Neural crest cell (in vitro differentiated cells): ENCODE measurements at regions not wholly inside any gene's neighbourhood (a gene's known extent, or its start where the extent isn't known, plus 50 kb on each side); places are given as distances from the start of the nearest gene placed in this dataset.

Experiments used
- DNase-seq: peaks from one replicate; pipeline ENCODE4 v3.0.0; 2021; ENCODE audit warnings: low read depth, mixed read lengths, low spot score
- H3K27ac Mint-ChIP-seq: one replicate; pipeline ENCODE4 v1.8.0; 2021; ENCODE audit warnings: mild to moderate bottlenecking, mixed read lengths; ENCODE audit not compliant: unreplicated experiment
- H3K27me3 Mint-ChIP-seq: 2 replicates; pipeline ENCODE4 v1.8.0; 2021; ENCODE audit warnings: low read depth, mild to moderate bottlenecking, mixed read lengths
- H3K36me3 Mint-ChIP-seq: 2 replicates; pipeline ENCODE4 v1.8.0; 2021; ENCODE audit warnings: low read depth, mild to moderate bottlenecking, mixed read lengths
- H3K4me1 Mint-ChIP-seq: 2 replicates; pipeline ENCODE4 v1.8.0; 2021; ENCODE audit warnings: mixed read lengths
- H3K4me3 Mint-ChIP-seq: one replicate; pipeline ENCODE4 v1.8.0; 2021; ENCODE audit warnings: mild to moderate bottlenecking, mixed read lengths
- H3K9me3 Mint-ChIP-seq: 2 replicates; pipeline ENCODE4 v1.8.0; 2021; ENCODE audit warnings: mixed read lengths
- CTCF ChIP-seq: fragments of 200-600 bp; sonication (generic); conservative IDR thresholded peaks from 2 replicates; pipeline ENCODE4 v1.5.0; 2021; ENCODE audit warnings: antibody characterized with exemption, mild to moderate bottlenecking

- Mint-ChIP-seq H3K27ac (no peak overlapping the region), H3K4me3 (no peak overlapping the region), H3K36me3 (no peaks in the 10 kb centered on the region), H3K4me1 (peaks cover 10% of the 10 kb centered on the region), H3K27me3 (peaks cover 17% of the 10 kb centered on the region), H3K9me3 (no peaks in the 10 kb centered on the region)
- no peak for DNase-seq
- TF ChIP-seq CTCF = no peak
Observed at GRCh38 chr20:58056921-58057686, 171.3 kb downstream of the ANKRD60 start.

GRCh38 chr20:58056021-58056591 lies 172.3 kb downstream of the ANKRD60 start:
- TF ChIP-seq CTCF = no peak
- peaks cover 20% of the 10 kb centered on the region for H3K27me3 Mint-ChIP-seq
- H3K4me1 Mint-ChIP-seq = peaks cover 10% of the 10 kb centered on the region
- H3K27ac Mint-ChIP-seq = no peak overlapping the region
- no peak overlapping the region for H3K4me3 Mint-ChIP-seq
- H3K9me3 Mint-ChIP-seq = peaks cover 4% of the 10 kb centered on the region
- DNase-seq = no peak
- no peaks in the 10 kb centered on the region for H3K36me3 Mint-ChIP-seq

- H3K27me3 Mint-ChIP-seq = peaks cover 24% of the 10 kb centered on the region
Observed at GRCh38 chr20:58054780-58055373, 173.6 kb downstream of the ANKRD60 start.

GRCh38 chr20:58054082-58054779 lies 174.2 kb downstream of the ANKRD60 start:
- no peak for TF ChIP-seq CTCF
- DNase-seq = no peak
- peaks cover 21% of the 10 kb centered on the region for H3K27me3 Mint-ChIP-seq
- H3K4me3 Mint-ChIP-seq = no peak overlapping the region
- no peak overlapping the region for H3K27ac Mint-ChIP-seq
- peaks cover 4% of the 10 kb centered on the region for H3K9me3 Mint-ChIP-seq
- no peaks in the 10 kb centered on the region for H3K36me3 Mint-ChIP-seq
- peaks cover 7% of the 10 kb centered on the region for H3K4me1 Mint-ChIP-seq

More at GRCh38 chr20:58054780-58055373, 173.6 kb downstream of the ANKRD60 start:
- DNase-seq = no peak
- peaks cover 4% of the 10 kb centered on the region for H3K9me3 Mint-ChIP-seq
- TF ChIP-seq CTCF = no peak
- H3K4me1 Mint-ChIP-seq = peaks cover 10% of the 10 kb centered on the region
- no peak overlapping the region for H3K4me3 Mint-ChIP-seq
- no peak overlapping the region for H3K27ac Mint-ChIP-seq
- no peaks in the 10 kb centered on the region for H3K36me3 Mint-ChIP-seq

GRCh38 chr20:58053391-58054055 lies 174.9 kb downstream of the ANKRD60 start:
- Mint-ChIP-seq H3K36me3 (no peaks in the 10 kb centered on the region), H3K4me3 (no peak overlapping the region)
- DNase-seq = no peak

More at GRCh38 chr20:58053391-58054055, 174.9 kb downstream of the ANKRD60 start:
- Mint-ChIP-seq H3K4me1 (peaks cover under 1% of the 10 kb centered on the region), H3K27ac (no peak overlapping the region), H3K27me3 (peaks cover 22% of the 10 kb centered on the region), H3K9me3 (peaks cover 4% of the 10 kb centered on the region)
- TF ChIP-seq CTCF = no peak
